ENCODE measurements at regions not wholly inside any gene's neighbourhood (a gene's known extent, or its start where the extent isn't known, plus 50 kb on each side); places are given as distances from the start of the nearest gene placed in this dataset.

- no peak for TF ChIP-seq POLR2A (IDR thresholded peaks at IDR 0.05; ENCODE audit: low read depth, low read length)
- FAIRE-seq (no peak), DNase-seq (ENCODE audit: insufficient read length) (no peak)
Observed at GRCh38 chr12:22971247-22971646, 346.3 kb downstream of the ETNK1 start.

GRCh38 chr12:22971701-22972191, 346.8 kb downstream of the ETNK1 start:
- FAIRE-seq = no peak
- DNase-seq (ENCODE audit: insufficient read length) = no peak
- TF ChIP-seq POLR2A (IDR thresholded peaks at IDR 0.05; ENCODE audit: low read depth, low read length) = no peak
- no peak for TF ChIP-seq TAF1 (IDR thresholded peaks at IDR 0.05; ENCODE audit: borderline replicate concordance, low read depth, low read length)
- no peak for TF ChIP-seq POLR2AphosphoS5 (IDR thresholded peaks at IDR 0.05; ENCODE audit: low read depth, low read length)

- FAIRE-seq (no peak), DNase-seq (ENCODE audit: insufficient read length) (no peak)
- TF ChIP-seq POLR2A (IDR thresholded peaks at IDR 0.05; ENCODE audit: low read depth, low read length) = no peak
- TF ChIP-seq TAF1 (IDR thresholded peaks at IDR 0.05; ENCODE audit: borderline replicate concordance, low read depth, low read length) = no peak
- no peak for TF ChIP-seq POLR2AphosphoS5 (IDR thresholded peaks at IDR 0.05; ENCODE audit: low read depth, low read length)
Observed at GRCh38 chr12:22974865-22975264, 349.9 kb downstream of the ETNK1 start.

GRCh38 chr12:22978962-22979361, 354.0 kb downstream of the ETNK1 start:
- DNase-seq (ENCODE audit: insufficient read length) (no peak), FAIRE-seq (no peak)
- no peak for TF ChIP-seq TAF1 (IDR thresholded peaks at IDR 0.05; ENCODE audit: borderline replicate concordance, low read depth, low read length)
- TF ChIP-seq POLR2A (IDR thresholded peaks at IDR 0.05; ENCODE audit: low read depth, low read length) = no peak
- TF ChIP-seq POLR2AphosphoS5 (IDR thresholded peaks at IDR 0.05; ENCODE audit: low read depth, low read length) = no peak

- DNase-seq (ENCODE audit: insufficient read length) (no peak), FAIRE-seq (no peak)
- no peak for TF ChIP-seq POLR2A (IDR thresholded peaks at IDR 0.05; ENCODE audit: low read depth, low read length)
- no peak for TF ChIP-seq POLR2AphosphoS5 (IDR thresholded peaks at IDR 0.05; ENCODE audit: low read depth, low read length)
- TF ChIP-seq TAF1 (IDR thresholded peaks at IDR 0.05; ENCODE audit: borderline replicate concordance, low read depth, low read length) = no peak
Observed at GRCh38 chr12:22979854-22980469, 355.0 kb downstream of the ETNK1 start.

- TF ChIP-seq TAF1 (IDR thresholded peaks at IDR 0.05; ENCODE audit: borderline replicate concordance, low read depth, low read length) = no peak
- FAIRE-seq (no peak), DNase-seq (ENCODE audit: insufficient read length) (no peak)
Observed at GRCh38 chr12:22981711-22982110, 356.7 kb downstream of the ETNK1 start.

GRCh38 chr12:22982635-22983034, 357.7 kb downstream of the ETNK1 start:
- no peak for FAIRE-seq
- no peak for DNase-seq (ENCODE audit: insufficient read length)
- TF ChIP-seq TAF1 (IDR thresholded peaks at IDR 0.05; ENCODE audit: borderline replicate concordance, low read depth, low read length) (no peak), POLR2AphosphoS5 (IDR thresholded peaks at IDR 0.05; ENCODE audit: low read depth, low read length) (no peak), POLR2A (IDR thresholded peaks at IDR 0.05; ENCODE audit: low read depth, low read length) (no peak)

GRCh38 chr12:22986997-22987396, 362.0 kb downstream of the ETNK1 start:
- DNase-seq (ENCODE audit: insufficient read length) (no peak), FAIRE-seq (no peak)
- TF ChIP-seq TAF1 (IDR thresholded peaks at IDR 0.05; ENCODE audit: borderline replicate concordance, low read depth, low read length) (no peak), POLR2AphosphoS5 (IDR thresholded peaks at IDR 0.05; ENCODE audit: low read depth, low read length) (no peak), POLR2A (IDR thresholded peaks at IDR 0.05; ENCODE audit: low read depth, low read length) (no peak)

- no peak for FAIRE-seq
Observed at GRCh38 chr12:22990501-22990900, 365.5 kb downstream of the ETNK1 start.

GRCh38 chr12:22991250-22991844, 366.4 kb downstream of the ETNK1 start:
- TF ChIP-seq POLR2A (IDR thresholded peaks at IDR 0.05; ENCODE audit: low read depth, low read length) = no peak
- no peak for TF ChIP-seq TAF1 (IDR thresholded peaks at IDR 0.05; ENCODE audit: borderline replicate concordance, low read depth, low read length)
- TF ChIP-seq POLR2AphosphoS5 (IDR thresholded peaks at IDR 0.05; ENCODE audit: low read depth, low read length) = no peak
- DNase-seq (ENCODE audit: insufficient read length) (no peak), FAIRE-seq (no peak)

More at GRCh38 chr12:22990501-22990900, 365.5 kb downstream of the ETNK1 start:
- TF ChIP-seq POLR2AphosphoS5 (IDR thresholded peaks at IDR 0.05; ENCODE audit: low read depth, low read length) (no peak), TAF1 (IDR thresholded peaks at IDR 0.05; ENCODE audit: borderline replicate concordance, low read depth, low read length) (no peak), POLR2A (IDR thresholded peaks at IDR 0.05; ENCODE audit: low read depth, low read length) (no peak)
- DNase-seq (ENCODE audit: insufficient read length) = no peak

- FAIRE-seq = no peak
- DNase-seq (ENCODE audit: insufficient read length) = no peak
- no peak for TF ChIP-seq TAF1 (IDR thresholded peaks at IDR 0.05; ENCODE audit: borderline replicate concordance, low read depth, low read length)
- no peak for TF ChIP-seq POLR2A (IDR thresholded peaks at IDR 0.05; ENCODE audit: low read depth, low read length)
- no peak for TF ChIP-seq POLR2AphosphoS5 (IDR thresholded peaks at IDR 0.05; ENCODE audit: low read depth, low read length)
Observed at GRCh38 chr12:22993609-22994315, 368.8 kb downstream of the ETNK1 start.

- TF ChIP-seq TAF1 (IDR thresholded peaks at IDR 0.05; ENCODE audit: borderline replicate concordance, low read depth, low read length) (no peak), POLR2A (IDR thresholded peaks at IDR 0.05; ENCODE audit: low read depth, low read length) (no peak), POLR2AphosphoS5 (IDR thresholded peaks at IDR 0.05; ENCODE audit: low read depth, low read length) (no peak)
- DNase-seq (ENCODE audit: insufficient read length) (no peak), FAIRE-seq (no peak)
Observed at GRCh38 chr12:22994316-22994675, 369.3 kb downstream of the ETNK1 start.
